Colonic mucosa (tissue), 4 donors: ENCODE measurements at regions not wholly inside any gene's neighbourhood (a gene's known extent, or its start where the extent isn't known, plus 50 kb on each side); places are given as distances from the start of the nearest gene placed in this dataset.
A peak's percentile ranks its signal among the peaks of the same experiment; 100 is the strongest.
"Not testable (repeated sequence)": the region's sequence is repeated elsewhere in the genome, so short reads cannot be mapped to it uniquely, and the experiment has no call there.

Source experiments
- DNase-seq: peaks from one replicate; pipeline ENCODE4 v3.0.0-alpha.2; 2020
- H3K27ac ChIP-seq: fragments of 200-600 bp; one replicate; pipeline ENCODE4 v1.8.0; 2021
- H3K27me3 ChIP-seq: fragments of 200-600 bp; one replicate; pipeline ENCODE4 v1.8.0; 2021
- H3K36me3 ChIP-seq: fragments of 200-600 bp; one replicate; pipeline ENCODE4 v1.8.0; 2021
- H3K4me1 ChIP-seq: fragments of 200-600 bp; one replicate; pipeline ENCODE4 v1.8.0; 2021; ENCODE audit warnings: mild to moderate bottlenecking
- H3K4me3 ChIP-seq: fragments of 200-600 bp; one replicate; pipeline ENCODE4 v1.8.0; 2021
- H3K9ac ChIP-seq, 2 donors: one replicate each; pipeline ENCODE4 v1.7.0; 2013; ENCODE audit warnings: control low read depth in 2 of 2, low read depth in 2 of 2, low read length in 2 of 2
- H3K9me3 ChIP-seq: fragments of 200-600 bp; one replicate; pipeline ENCODE4 v1.8.0; 2021
- intact Hi-C: fragments of 100-400 bp; cut with DNase I; formaldehyde crosslinking; loops from one replicate; pipeline ENCODE4 v1.14.1; 2022
- donor health status: healthy.
- donor health status: DM: no; HTN: no; CAD: no.
- donor health status: DM: no; HTN: no; CAD: no.

DNA sequence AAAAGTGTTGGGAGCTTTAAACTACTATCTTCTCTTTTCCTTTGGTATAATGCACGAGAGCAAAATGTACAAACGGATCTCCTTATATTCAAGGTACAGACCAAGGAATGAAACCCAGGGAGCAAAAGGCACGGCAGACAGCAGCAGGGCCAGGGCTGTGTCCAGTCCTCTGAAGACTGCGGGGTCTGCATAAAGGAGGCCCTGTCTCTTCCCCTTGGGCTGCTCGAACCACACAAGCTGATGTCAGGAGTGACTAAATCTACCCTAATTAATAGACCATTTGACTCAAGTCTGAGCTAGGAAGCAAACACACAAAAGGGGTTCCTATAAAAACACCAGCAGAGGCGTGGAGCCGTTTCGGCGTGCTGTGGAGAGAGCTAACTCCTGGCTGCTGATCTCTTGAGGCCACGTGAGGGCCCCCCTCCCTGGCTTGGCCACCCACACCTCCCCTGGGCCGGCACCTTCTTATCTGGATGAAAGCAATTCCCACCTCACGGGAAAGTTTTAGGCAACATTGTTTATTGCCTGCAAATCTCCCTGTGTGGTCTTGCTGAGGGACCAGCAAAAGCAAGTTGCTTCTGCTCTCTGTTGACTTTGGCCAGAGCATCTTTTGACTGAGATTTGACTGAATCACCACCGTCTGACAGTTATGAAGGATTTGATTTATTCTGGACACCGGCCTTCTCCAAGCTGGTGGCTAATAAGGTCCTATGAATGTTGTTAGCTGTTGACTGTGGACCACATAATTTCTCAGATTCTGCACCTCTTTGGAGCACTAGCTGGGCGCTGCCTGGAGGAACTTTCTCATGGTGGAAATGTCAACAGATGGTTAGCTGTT lies 183.5 kb downstream of the LMLN start:
- H3K4me3 ChIP-seq, H3K9ac ChIP-seq, H3K27ac ChIP-seq, DNase-seq, H3K4me1 ChIP-seq, H3K9me3 ChIP-seq, intact Hi-C loops, H3K27me3 ChIP-seq, H3K36me3 ChIP-seq: not testable (repeated sequence)

DNA sequence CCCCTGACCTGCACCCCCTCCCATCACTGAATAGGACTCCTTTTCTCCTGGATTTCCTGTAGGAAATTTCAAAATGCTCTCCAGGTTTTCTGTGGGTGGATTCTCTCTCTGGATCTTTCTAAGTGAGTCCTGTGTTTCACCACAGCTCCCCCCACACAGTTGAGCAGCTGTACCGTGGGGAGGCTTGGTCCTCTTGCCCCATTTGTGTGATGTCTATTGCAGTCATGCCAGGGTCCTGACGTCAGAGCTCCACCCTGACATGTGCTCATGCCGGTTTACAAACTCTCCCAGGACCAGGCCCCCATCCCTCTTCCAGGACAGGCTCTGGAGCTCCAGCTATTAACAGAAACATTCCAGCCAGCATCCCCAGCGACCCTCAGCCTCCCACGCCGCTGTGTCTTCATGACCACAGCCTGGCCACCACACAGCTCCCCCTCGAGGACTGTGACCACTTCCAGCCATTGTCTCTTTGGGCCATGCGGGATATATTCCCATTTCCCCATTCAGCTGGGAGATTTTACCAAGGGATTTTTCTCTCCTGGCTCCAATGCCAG lies 185.3 kb downstream of the LMLN start:
- DNase-seq, result peak; percentile 28
- H3K4me1 ChIP-seq, intact Hi-C loops, H3K9me3 ChIP-seq, H3K36me3 ChIP-seq, H3K27ac ChIP-seq, H3K4me3 ChIP-seq, H3K9ac ChIP-seq, H3K27me3 ChIP-seq: not testable (repeated sequence)

- DNase-seq, intact Hi-C loops, H3K9ac ChIP-seq, H3K27me3 ChIP-seq, H3K36me3 ChIP-seq, H3K27ac ChIP-seq, H3K9me3 ChIP-seq, H3K4me3 ChIP-seq, H3K4me1 ChIP-seq: not testable (repeated sequence)
Measured at GRCh38 chr3:198146070-198146469, 186.1 kb downstream of the LMLN start.

DNA sequence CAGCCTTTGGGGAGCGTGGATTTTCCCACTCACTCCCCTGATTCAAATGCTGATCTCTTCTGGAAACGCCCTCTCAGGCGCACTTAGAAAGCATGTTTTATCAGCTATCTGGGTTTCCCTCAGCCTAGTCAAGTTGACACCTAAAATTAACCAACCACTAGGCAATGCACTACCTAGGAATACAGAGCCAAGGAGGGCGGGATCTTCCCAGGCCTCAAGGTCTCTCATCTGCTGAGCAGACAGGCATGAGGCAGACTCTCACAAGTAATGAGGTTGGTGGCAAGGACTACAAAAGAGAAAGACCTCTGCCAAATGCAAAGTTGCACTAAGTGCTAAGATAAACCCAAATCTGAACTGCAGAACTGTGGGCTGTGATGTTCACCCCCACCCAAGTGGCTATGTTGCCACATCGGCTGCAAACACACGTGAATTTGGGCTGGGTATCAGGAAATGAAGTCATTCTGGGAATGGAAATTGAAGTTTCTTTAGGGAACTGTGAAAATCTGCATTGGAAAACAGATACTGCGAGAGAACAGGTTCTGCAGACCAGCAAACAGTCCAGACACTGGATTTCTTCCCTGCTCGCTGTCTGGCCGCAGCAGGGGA lies 186.6 kb downstream of the LMLN start:
- H3K9ac ChIP-seq, H3K27me3 ChIP-seq, H3K4me3 ChIP-seq, intact Hi-C loops, H3K27ac ChIP-seq, DNase-seq, H3K36me3 ChIP-seq, H3K4me1 ChIP-seq, H3K9me3 ChIP-seq: not testable (repeated sequence)

GRCh38 chr3:198147213-198147612 lies 187.2 kb downstream of the LMLN start:
- DNase-seq, intact Hi-C loops, H3K27ac ChIP-seq, H3K4me1 ChIP-seq, H3K9ac ChIP-seq, H3K9me3 ChIP-seq, H3K27me3 ChIP-seq, H3K4me3 ChIP-seq, H3K36me3 ChIP-seq: not testable (repeated sequence)

DNA sequence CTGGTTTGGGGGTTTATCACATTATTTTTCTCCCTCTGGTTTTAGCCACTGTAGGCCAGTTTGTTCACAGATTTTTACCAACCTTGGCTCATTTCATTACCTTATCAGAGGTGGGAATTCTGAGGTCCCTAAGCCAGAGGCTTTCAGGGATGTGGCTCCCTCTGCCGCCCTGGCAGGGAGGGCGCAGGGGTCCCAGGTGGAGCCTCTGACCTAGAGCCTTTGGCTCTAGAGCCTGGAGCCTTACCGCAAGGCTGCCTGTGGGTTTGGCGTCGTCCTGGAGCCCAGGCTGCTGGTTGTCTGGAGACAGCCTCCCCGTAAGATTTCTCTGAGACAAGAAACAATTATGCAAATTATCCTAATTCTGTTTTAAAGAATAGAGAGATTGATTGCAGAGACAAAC lies 188.0 kb downstream of the LMLN start:
- H3K27ac ChIP-seq, H3K4me3 ChIP-seq, H3K9ac ChIP-seq, H3K36me3 ChIP-seq, H3K9me3 ChIP-seq, DNase-seq, H3K4me1 ChIP-seq, H3K27me3 ChIP-seq, intact Hi-C loops: not testable (repeated sequence)

DNA sequence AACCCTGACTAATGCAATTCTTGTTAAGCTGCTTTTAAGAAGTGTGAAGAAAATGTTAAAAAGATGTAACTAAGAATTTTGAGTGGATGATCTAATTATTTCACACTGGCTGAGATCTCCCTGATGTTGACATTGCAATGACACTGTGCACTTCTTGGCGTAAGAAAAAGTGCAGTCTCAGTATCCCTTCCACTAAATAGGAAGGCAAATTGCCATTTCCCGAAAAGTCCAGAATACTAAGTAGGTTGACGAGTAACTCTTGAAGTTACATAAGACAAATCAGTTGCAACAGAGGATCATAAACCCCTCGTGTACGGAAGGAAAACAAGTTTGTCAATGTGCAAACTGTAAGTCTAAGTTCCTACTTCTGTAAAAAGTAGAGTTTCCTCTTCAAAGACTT lies 189.9 kb downstream of the LMLN start:
- DNase-seq, H3K9me3 ChIP-seq, H3K4me1 ChIP-seq, intact Hi-C loops, H3K27me3 ChIP-seq, H3K4me3 ChIP-seq, H3K9ac ChIP-seq, H3K27ac ChIP-seq, H3K36me3 ChIP-seq: not testable (repeated sequence)

DNA sequence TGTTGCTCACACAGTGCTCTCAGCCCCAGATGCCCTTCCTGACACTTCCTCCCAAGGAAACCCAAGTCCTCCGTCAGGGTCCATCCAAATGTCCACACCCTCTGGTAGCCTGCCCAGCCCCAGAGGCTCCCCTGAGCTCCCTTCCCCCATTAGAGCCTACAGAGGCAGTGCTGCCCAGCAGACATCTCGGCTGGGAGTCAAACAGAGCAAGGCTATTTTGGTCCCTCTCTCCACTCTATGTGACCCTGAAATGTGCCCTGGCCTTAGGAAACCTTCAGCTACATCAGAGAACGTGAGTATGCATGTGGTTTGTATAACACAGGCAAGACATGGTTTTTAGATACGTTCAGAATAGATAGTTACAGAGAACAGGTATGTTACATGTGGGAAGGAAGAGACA lies 191.8 kb downstream of the LMLN start:
- H3K27ac ChIP-seq, H3K36me3 ChIP-seq, intact Hi-C loops, H3K9me3 ChIP-seq, H3K4me1 ChIP-seq, H3K27me3 ChIP-seq, DNase-seq, H3K4me3 ChIP-seq, H3K9ac ChIP-seq: not testable (repeated sequence)

DNA sequence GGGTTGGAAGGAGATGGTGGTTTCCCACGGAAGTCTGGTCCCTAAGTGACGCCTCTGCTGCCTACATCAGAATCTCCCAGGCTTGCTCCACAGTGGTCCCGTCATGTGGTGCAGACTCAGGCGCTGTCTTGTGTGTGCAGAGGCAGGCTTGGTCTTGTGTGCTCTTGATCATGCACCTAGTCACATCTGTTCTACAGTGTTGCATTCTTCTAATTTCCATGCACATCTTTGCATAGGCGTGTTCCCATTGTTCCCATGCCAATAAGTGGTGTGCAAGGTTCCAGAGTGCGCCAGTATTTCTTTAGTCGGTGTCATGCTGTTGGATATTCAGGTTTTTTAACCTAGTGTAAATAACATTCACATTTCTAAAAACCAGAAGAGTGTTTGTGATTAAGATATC lies 195.8 kb downstream of the LMLN start:
- DNase-seq, H3K4me3 ChIP-seq, intact Hi-C loops, H3K9me3 ChIP-seq, H3K9ac ChIP-seq, H3K27ac ChIP-seq, H3K4me1 ChIP-seq, H3K36me3 ChIP-seq, H3K27me3 ChIP-seq: not testable (repeated sequence)

GRCh38 chr3:198157231-198157868 lies 197.3 kb downstream of the LMLN start:
- H3K36me3 ChIP-seq, H3K9me3 ChIP-seq, DNase-seq, H3K27ac ChIP-seq, H3K27me3 ChIP-seq, H3K4me1 ChIP-seq, intact Hi-C loops, H3K4me3 ChIP-seq, H3K9ac ChIP-seq: not testable (repeated sequence)

- H3K27ac ChIP-seq, H3K4me3 ChIP-seq: not testable (repeated sequence)
Measured at GRCh38 chr3:198158007-198158406, 198.0 kb downstream of the LMLN start.

More at GRCh38 chr3:198158007-198158406, 198.0 kb downstream of the LMLN start:
- H3K36me3 ChIP-seq, DNase-seq, H3K9me3 ChIP-seq, intact Hi-C loops, H3K27me3 ChIP-seq, H3K4me1 ChIP-seq, H3K9ac ChIP-seq: not testable (repeated sequence)
